HK-2 (cell line): ENCODE measurements at regions not wholly inside any gene's neighbourhood (a gene's known extent, or its start where the extent isn't known, plus 50 kb on each side); places are given as distances from the start of the nearest gene placed in this dataset.

ENCODE experiments used
- DNase-seq: peaks from one replicate; pipeline ENCODE4 v3.0.0-alpha.2; 2018; ENCODE audit not compliant: unreplicated experiment

- peak; percentile 17 for DNase-seq
These were observed 108.7 kb downstream of the EN1 start for GRCh38 chr2:118738524-118739308.

GRCh38 chr2:118738106-118738505, 109.3 kb downstream of the EN1 start:
- no peak for DNase-seq

DNA sequence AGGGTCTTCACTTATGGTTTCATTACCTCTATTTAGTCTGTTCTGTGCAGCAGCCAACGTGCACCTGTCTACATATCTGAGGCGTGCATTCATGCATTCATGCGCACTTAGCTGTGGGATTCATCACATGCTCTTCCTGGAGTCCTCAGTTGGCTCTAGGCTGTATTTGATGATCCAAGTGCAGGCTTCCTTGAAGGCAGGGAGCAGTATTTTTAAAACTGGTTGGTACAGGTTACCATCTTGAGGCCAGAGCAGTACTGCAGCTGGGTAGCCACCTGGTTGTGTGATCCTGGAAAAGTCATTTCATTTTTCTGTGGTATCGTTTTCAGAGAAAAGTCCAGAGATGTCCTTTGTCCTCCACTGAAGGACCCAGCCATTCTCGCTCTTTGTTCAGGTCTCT, 109.8 kb downstream of the EN1 start:
- no peak for DNase-seq

- DNase-seq = no peak
These were observed 115.0 kb downstream of the EN1 start for GRCh38 chr2:118732432-118732831.

GRCh38 chr2:118731413-118731812, 116.0 kb downstream of the EN1 start:
- no peak for DNase-seq

GRCh38 chr2:118730405-118730804, 117.0 kb downstream of the EN1 start:
- no peak for DNase-seq

- no peak for DNase-seq
These were observed 117.7 kb downstream of the EN1 start for GRCh38 chr2:118729760-118730159.

GRCh38 chr2:118728984-118729383, 118.5 kb downstream of the EN1 start:
- no peak for DNase-seq

DNA sequence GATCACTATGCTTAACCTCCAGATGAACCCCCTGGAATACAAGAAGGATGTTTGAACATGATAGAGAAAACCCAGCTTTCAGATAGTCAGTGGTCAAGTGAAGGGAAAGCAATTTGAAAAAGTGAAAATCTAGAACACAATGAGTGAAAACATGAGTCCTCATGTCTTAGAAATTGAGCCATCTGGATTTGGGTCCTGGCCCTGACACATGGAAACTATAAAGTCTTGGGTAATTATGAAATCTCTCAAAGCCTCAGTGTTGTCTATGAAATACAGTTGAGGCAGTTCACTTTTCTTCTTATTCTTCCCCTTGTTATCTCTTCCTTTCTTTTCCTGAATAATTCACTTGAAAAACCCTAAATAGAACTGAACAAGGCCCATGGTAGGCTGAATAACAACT, 120.6 kb downstream of the EN1 start:
- DNase-seq = no peak

DNA sequence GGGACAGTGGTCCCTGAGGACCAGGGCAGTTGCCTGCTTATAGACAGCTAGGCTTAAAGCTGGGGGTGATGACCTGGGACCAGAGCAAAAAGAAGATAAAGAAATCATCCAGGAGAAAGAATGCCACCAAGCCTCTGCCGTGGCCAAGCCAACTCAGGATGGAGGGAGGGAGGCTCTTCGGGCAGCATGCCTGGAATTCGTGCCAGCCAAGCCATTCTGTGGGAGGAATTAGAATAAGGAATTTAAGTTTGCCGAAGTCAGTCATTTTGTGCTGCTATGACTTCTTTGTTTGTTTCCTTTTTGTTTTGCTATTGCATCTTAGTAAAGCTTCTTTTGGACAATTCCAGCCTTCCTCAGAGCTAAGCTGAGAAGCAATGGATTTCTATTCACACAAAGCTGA, 124.1 kb downstream of the EN1 start:
- no peak for DNase-seq

- DNase-seq = no peak
These were observed 124.5 kb downstream of the EN1 start for GRCh38 chr2:118722976-118723375.

- no peak for DNase-seq
These were observed 125.5 kb downstream of the EN1 start for GRCh38 chr2:118721817-118722551.

DNA sequence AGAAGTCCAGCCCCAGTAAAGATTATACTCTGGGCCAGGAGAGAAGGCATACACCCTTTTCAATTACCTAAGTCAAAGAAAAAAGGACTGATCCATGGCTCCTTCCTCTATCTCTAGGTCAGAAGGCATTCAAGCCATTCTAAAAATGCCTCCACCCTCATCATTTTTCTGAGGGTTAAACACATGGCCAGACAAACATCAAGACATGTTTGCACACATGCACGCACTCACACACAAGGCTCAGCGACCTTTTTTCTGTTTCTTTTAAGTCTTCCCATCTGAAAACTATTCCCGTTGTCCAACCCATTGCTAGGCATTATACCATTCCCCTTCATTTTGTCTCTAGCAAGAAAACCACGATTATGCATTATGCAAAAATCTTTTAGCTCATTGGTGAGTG, 126.6 kb downstream of the EN1 start:
- DNase-seq = no peak

DNA sequence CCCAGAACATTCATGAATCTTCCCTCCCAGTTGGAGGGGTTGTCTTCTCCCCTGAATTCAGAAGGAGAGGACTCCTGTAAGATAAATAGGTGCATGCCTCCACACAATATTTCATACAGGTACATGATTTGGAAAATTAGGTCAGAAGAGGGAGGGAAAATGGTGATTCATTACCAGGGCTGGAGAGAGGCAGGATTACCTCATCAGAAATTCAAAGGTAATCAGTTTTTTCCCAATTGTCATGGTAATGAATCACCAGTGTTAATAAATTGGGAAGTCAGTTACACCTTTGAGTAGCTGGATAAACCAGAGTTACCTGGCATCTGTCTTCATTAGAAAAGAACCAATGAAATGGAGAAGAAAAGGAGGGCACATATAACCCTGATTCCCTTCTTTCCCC, 128.5 kb downstream of the EN1 start:
- DNase-seq = no peak

GRCh38 chr2:118716102-118716501, 131.3 kb downstream of the EN1 start:
- no peak for DNase-seq

GRCh38 chr2:118714118-118714517, 133.3 kb downstream of the EN1 start:
- DNase-seq = no peak

DNA sequence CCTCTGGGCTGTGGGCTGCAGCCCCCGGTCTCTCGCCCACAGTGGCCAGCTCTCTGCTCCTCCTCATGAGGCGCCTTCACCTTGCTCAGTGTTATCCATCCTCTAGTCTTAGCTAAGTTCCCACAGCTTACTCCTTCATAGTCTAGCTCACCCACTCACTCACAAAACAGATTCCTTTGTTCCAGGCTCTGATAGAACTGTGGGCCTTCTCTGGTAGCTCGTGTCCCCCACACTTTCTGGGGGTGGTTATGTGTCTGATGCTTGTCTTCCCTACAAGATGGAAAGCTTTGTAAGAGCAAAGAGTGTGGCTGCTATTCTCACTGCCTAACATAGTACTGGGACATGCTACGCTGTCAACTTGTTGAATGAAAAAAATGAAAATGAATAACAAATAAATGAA, 135.8 kb downstream of the EN1 start:
- no peak for DNase-seq

- DNase-seq = no peak
These were observed 137.0 kb downstream of the EN1 start for GRCh38 chr2:118710481-118710880.

DNA sequence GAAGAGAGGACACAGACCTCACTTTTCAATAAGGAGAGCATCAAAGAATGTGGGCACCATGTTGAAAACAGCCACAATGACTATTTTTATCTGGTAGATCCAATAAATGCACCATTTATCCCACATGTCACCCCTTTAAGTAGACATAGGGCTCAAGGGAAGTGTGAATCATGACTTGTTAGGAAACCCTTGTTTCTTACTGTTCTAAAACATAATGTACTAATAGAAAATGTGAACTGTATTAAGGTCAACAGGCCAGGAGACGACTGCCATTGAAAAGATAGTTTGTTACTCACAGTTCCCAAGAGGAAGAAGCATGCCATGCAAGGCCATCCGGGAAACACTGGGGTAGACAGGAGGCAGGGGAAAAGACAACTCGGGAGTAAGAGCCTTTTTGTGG, 137.7 kb downstream of the EN1 start:
- no peak for DNase-seq

DNA sequence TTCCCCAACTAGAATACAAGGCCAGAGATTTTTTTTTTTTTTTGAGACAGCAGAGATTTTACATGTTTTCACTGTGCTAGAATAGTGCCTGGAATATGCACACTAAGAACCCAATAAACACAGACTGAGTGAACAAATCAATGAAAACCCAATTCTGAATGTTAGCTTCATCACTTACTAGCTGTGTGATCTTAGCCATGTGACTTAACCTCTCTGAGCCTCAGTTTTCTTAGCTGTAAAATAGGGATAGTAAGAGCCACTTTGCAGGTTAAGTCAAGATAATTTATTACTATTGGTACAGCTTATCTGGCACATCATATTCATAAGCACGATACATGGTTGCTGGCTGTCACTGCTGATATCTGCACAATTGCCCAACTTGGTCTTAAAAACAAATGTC, 140.6 kb downstream of the EN1 start:
- DNase-seq = no peak

DNA sequence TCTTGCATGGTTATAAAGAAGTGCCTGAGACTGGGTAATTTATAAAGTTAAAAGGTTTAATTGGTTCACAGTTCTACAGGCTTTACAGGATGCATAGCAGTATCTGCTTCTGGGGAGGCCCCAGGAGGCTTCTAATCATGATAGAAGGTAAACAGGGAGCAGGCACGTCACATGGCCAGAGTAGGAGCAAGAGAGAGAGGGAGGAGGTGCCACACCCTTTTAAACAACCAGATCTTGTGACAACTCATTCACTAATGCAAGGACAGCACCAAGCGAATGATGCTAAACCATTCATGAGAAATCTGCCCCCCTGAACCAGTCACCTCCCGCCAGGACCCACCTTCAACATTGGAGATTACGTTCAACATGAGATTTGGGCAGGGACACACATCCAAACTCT, 141.1 kb downstream of the EN1 start:
- DNase-seq = no peak

GRCh38 chr2:118705032-118705431, 142.4 kb downstream of the EN1 start:
- DNase-seq = no peak

DNA sequence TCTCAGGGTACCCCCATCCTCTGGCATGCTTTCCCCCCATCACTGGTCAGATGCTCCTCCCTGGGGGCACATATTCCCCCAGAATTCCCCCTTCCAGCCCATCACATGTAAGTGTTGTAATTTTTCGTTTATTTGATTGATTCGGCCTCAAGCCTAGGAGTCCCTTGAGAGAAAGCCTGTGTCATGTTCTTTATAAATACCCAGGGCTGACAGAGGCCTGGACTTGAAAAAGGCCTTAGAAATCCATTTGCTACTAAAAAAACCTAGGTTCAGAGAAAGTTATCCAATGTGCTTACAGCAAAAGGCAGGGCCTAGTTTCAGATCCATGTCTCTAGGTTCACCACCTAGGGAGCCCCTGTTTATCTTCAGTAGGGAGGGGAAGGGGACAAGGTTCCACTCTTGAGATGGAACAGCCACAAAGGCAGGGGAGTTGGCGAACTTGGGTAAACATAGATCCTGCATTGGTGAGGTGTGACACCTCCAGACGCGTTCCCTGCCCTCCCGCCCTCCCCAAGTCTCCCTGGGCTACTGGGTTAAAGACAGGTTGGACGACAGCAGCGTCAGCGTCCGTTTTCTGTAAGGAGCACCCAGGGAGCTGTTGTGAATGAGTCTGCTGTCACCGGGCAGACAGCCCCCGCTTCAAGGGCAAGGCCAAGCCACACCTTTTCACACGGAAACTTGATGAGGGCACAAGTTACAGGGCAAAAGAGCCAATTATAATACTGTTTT, 147.8 kb downstream of the EN1 start:
- no peak for DNase-seq
